ENCODE measurements at regions not wholly inside any gene's neighbourhood (a gene's known extent, or its start where the extent isn't known, plus 50 kb on each side); places are given as distances from the start of the nearest gene placed in this dataset.

- Histone ChIP-seq H3K79me2 (ENCODE audit: control insufficient read depth, insufficient read depth, low read length, unreplicated experiment) (no peaks in the 10 kb centered on the region), H3K27ac (ENCODE audit: low read depth, low read length) (no peak overlapping the region), H3K4me3 (ENCODE audit: low read depth, low read length) (no peak overlapping the region), H3K36me3 (ENCODE audit: insufficient read depth, low read length) (no peaks in the 10 kb centered on the region), H2AFZ (ENCODE audit: low read length, unreplicated experiment) (no peak overlapping the region), H3K4me1 (ENCODE audit: control insufficient read depth, insufficient read depth, low read length, unreplicated experiment) (peaks cover 11% of the 10 kb centered on the region), H3K27me3 (ENCODE audit: insufficient read depth, low read length) (no peaks in the 10 kb centered on the region)
Observed at GRCh38 chr1:101290922-101291561, 54.2 kb downstream of the S1PR1 start.

- Histone ChIP-seq H2AFZ (ENCODE audit: low read length, unreplicated experiment) (no peak overlapping the region), H3K27ac (ENCODE audit: low read depth, low read length) (no peak overlapping the region)
Observed at GRCh38 chr1:101291562-101292380, 55.0 kb downstream of the S1PR1 start.

GRCh38 chr1:101293461-101294051, 56.7 kb downstream of the S1PR1 start:
- Histone ChIP-seq H3K4me1 (ENCODE audit: control insufficient read depth, insufficient read depth, low read length, unreplicated experiment) (peaks cover 11% of the 10 kb centered on the region), H3K36me3 (ENCODE audit: insufficient read depth, low read length) (no peaks in the 10 kb centered on the region), H3K27me3 (ENCODE audit: insufficient read depth, low read length) (peaks cover 6% of the 10 kb centered on the region; the same call in 1 of the 2 replicates), H2AFZ (ENCODE audit: low read length, unreplicated experiment) (no peak overlapping the region), H3K27ac (ENCODE audit: low read depth, low read length) (no peak overlapping the region), H3K79me2 (ENCODE audit: control insufficient read depth, insufficient read depth, low read length, unreplicated experiment) (no peaks in the 10 kb centered on the region), H3K4me3 (ENCODE audit: low read depth, low read length) (no peak overlapping the region)

More at GRCh38 chr1:101291562-101292380, 55.0 kb downstream of the S1PR1 start:
- no peaks in the 10 kb centered on the region for H3K79me2 ChIP-seq (ENCODE audit: control insufficient read depth, insufficient read depth, low read length, unreplicated experiment)
- H3K27me3 ChIP-seq (ENCODE audit: insufficient read depth, low read length): no peaks in the 10 kb centered on the region
- H3K4me1 ChIP-seq (ENCODE audit: control insufficient read depth, insufficient read depth, low read length, unreplicated experiment): peaks cover 11% of the 10 kb centered on the region
- H3K4me3 ChIP-seq (ENCODE audit: low read depth, low read length): no peak overlapping the region
- H3K36me3 ChIP-seq (ENCODE audit: insufficient read depth, low read length): no peaks in the 10 kb centered on the region

GRCh38 chr1:101295209-101295608, 58.4 kb downstream of the S1PR1 start:
- H3K36me3 ChIP-seq (ENCODE audit: insufficient read depth, low read length): no peaks in the 10 kb centered on the region
- H3K27me3 ChIP-seq (ENCODE audit: insufficient read depth, low read length): peaks cover 6% of the 10 kb centered on the region; the same call in 1 of the 2 replicates
- H3K27ac ChIP-seq (ENCODE audit: low read depth, low read length): no peak overlapping the region
- no peaks in the 10 kb centered on the region for H3K79me2 ChIP-seq (ENCODE audit: control insufficient read depth, insufficient read depth, low read length, unreplicated experiment)
- H2AFZ ChIP-seq (ENCODE audit: low read length, unreplicated experiment): no peak overlapping the region
- peaks cover 11% of the 10 kb centered on the region for H3K4me1 ChIP-seq (ENCODE audit: control insufficient read depth, insufficient read depth, low read length, unreplicated experiment)
- H3K4me3 ChIP-seq (ENCODE audit: low read depth, low read length): no peak overlapping the region

- no peak overlapping the region for H3K4me3 ChIP-seq (ENCODE audit: low read depth, low read length)
Observed at GRCh38 chr1:101298663-101299062, 61.8 kb downstream of the S1PR1 start.

GRCh38 chr1:101299141-101299540, 62.3 kb downstream of the S1PR1 start:
- no peaks in the 10 kb centered on the region for H3K36me3 ChIP-seq (ENCODE audit: insufficient read depth, low read length)
- peaks cover 6% of the 10 kb centered on the region; the same call in 1 of the 2 replicates for H3K27me3 ChIP-seq (ENCODE audit: insufficient read depth, low read length)
- H3K27ac ChIP-seq (ENCODE audit: low read depth, low read length): no peak overlapping the region
- H3K4me3 ChIP-seq (ENCODE audit: low read depth, low read length): no peak overlapping the region
- peaks cover 12% of the 10 kb centered on the region for H3K4me1 ChIP-seq (ENCODE audit: control insufficient read depth, insufficient read depth, low read length, unreplicated experiment)
- H3K79me2 ChIP-seq (ENCODE audit: control insufficient read depth, insufficient read depth, low read length, unreplicated experiment): no peaks in the 10 kb centered on the region
- H2AFZ ChIP-seq (ENCODE audit: low read length, unreplicated experiment): no peak overlapping the region

More at GRCh38 chr1:101298663-101299062, 61.8 kb downstream of the S1PR1 start:
- H3K27me3 ChIP-seq (ENCODE audit: insufficient read depth, low read length): peaks cover 6% of the 10 kb centered on the region; the same call in 1 of the 2 replicates
- H3K36me3 ChIP-seq (ENCODE audit: insufficient read depth, low read length): no peaks in the 10 kb centered on the region
- H3K4me1 ChIP-seq (ENCODE audit: control insufficient read depth, insufficient read depth, low read length, unreplicated experiment): peaks cover 12% of the 10 kb centered on the region
- H2AFZ ChIP-seq (ENCODE audit: low read length, unreplicated experiment): no peak overlapping the region
- no peak overlapping the region for H3K27ac ChIP-seq (ENCODE audit: low read depth, low read length)
- no peaks in the 10 kb centered on the region for H3K79me2 ChIP-seq (ENCODE audit: control insufficient read depth, insufficient read depth, low read length, unreplicated experiment)

GRCh38 chr1:101299710-101300109, 62.9 kb downstream of the S1PR1 start:
- Histone ChIP-seq H3K4me1 (ENCODE audit: control insufficient read depth, insufficient read depth, low read length, unreplicated experiment) (peaks cover 12% of the 10 kb centered on the region), H3K27me3 (ENCODE audit: insufficient read depth, low read length) (peaks cover 6% of the 10 kb centered on the region; the same call in 1 of the 2 replicates), H2AFZ (ENCODE audit: low read length, unreplicated experiment) (no peak overlapping the region), H3K36me3 (ENCODE audit: insufficient read depth, low read length) (no peaks in the 10 kb centered on the region), H3K27ac (ENCODE audit: low read depth, low read length) (no peak overlapping the region), H3K79me2 (ENCODE audit: control insufficient read depth, insufficient read depth, low read length, unreplicated experiment) (no peaks in the 10 kb centered on the region), H3K4me3 (ENCODE audit: low read depth, low read length) (no peak overlapping the region)

- Histone ChIP-seq H3K27me3 (ENCODE audit: insufficient read depth, low read length) (peaks cover 6% of the 10 kb centered on the region; the same call in 1 of the 2 replicates), H3K79me2 (ENCODE audit: control insufficient read depth, insufficient read depth, low read length, unreplicated experiment) (no peaks in the 10 kb centered on the region), H3K4me1 (ENCODE audit: control insufficient read depth, insufficient read depth, low read length, unreplicated experiment) (peaks cover 12% of the 10 kb centered on the region), H2AFZ (ENCODE audit: low read length, unreplicated experiment) (no peak overlapping the region), H3K36me3 (ENCODE audit: insufficient read depth, low read length) (no peaks in the 10 kb centered on the region), H3K4me3 (ENCODE audit: low read depth, low read length) (no peak overlapping the region), H3K27ac (ENCODE audit: low read depth, low read length) (no peak overlapping the region)
Observed at GRCh38 chr1:101300916-101301315, 64.1 kb downstream of the S1PR1 start.

GRCh38 chr1:101301446-101302057, 64.7 kb downstream of the S1PR1 start:
- H2AFZ ChIP-seq (ENCODE audit: low read length, unreplicated experiment): no peak overlapping the region
- no peaks in the 10 kb centered on the region for H3K36me3 ChIP-seq (ENCODE audit: insufficient read depth, low read length)
- H3K27me3 ChIP-seq (ENCODE audit: insufficient read depth, low read length): peaks cover 6% of the 10 kb centered on the region; the same call in 1 of the 2 replicates
- no peaks in the 10 kb centered on the region for H3K79me2 ChIP-seq (ENCODE audit: control insufficient read depth, insufficient read depth, low read length, unreplicated experiment)
- H3K4me1 ChIP-seq (ENCODE audit: control insufficient read depth, insufficient read depth, low read length, unreplicated experiment): peaks cover 12% of the 10 kb centered on the region
- H3K27ac ChIP-seq (ENCODE audit: low read depth, low read length): no peak overlapping the region
- H3K4me3 ChIP-seq (ENCODE audit: low read depth, low read length): no peak overlapping the region

GRCh38 chr1:101302831-101303511, 66.2 kb downstream of the S1PR1 start:
- H3K27me3 ChIP-seq (ENCODE audit: insufficient read depth, low read length): peaks cover 15% of the 10 kb centered on the region
- H2AFZ ChIP-seq (ENCODE audit: low read length, unreplicated experiment): no peak overlapping the region
- peak overlapping the region; percentile 1; the same call in 1 of the 2 replicates for H3K27ac ChIP-seq (ENCODE audit: low read depth, low read length)

More at GRCh38 chr1:101302831-101303511, 66.2 kb downstream of the S1PR1 start:
- no peak overlapping the region for H3K4me3 ChIP-seq (ENCODE audit: low read depth, low read length)
- no peaks in the 10 kb centered on the region for H3K79me2 ChIP-seq (ENCODE audit: control insufficient read depth, insufficient read depth, low read length, unreplicated experiment)
- no peaks in the 10 kb centered on the region for H3K36me3 ChIP-seq (ENCODE audit: insufficient read depth, low read length)
- peaks cover 12% of the 10 kb centered on the region for H3K4me1 ChIP-seq (ENCODE audit: control insufficient read depth, insufficient read depth, low read length, unreplicated experiment)
